OCI-LY7 (cell line): ENCODE measurements at regions not wholly inside any gene's neighbourhood (a gene's known extent, or its start where the extent isn't known, plus 50 kb on each side); places are given as distances from the start of the nearest gene placed in this dataset.

Experiments used
- EZH2phosphoT487 ChIP-seq: fragments of 200-600 bp; sonication (generic); IDR thresholded peaks from 2 replicates; pipeline ENCODE4 v1.6.1; 2018; ENCODE audit warnings: low read depth, borderline replicate concordance, mild to moderate bottlenecking, mixed run types, antibody characterized with exemption, low read length, moderate library complexity, mixed read lengths
- TF ChIP-seq, protein P1 (sequence below): fragments of 200-600 bp; sonication (generic); conservative IDR thresholded peaks from 2 replicates; pipeline ENCODE4 v1.5.1; 2014; ENCODE audit warnings: mild to moderate bottlenecking, antibody characterized with exemption, low read length, moderate library complexity, mixed read lengths

DNA sequence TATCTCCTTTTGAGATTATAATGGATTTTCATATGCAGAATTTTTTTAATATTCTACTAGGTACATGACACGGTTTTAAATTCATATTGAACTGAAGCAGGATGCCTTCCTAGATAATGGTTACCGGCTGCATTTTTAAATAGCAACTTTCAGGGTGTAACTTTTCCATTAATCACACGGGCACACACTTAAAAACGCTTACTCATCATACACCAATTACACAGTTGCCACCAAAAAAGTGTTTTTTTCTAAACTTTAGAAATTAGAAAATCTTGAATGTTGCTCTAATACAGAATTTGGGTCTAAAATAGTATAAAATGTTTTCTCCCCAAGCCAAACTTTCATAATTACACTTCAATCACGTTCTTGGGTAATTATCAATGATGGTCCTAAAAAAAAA lies 149.1 kb upstream of the RNF32 start:
- TF ChIP-seq, protein P1, sequence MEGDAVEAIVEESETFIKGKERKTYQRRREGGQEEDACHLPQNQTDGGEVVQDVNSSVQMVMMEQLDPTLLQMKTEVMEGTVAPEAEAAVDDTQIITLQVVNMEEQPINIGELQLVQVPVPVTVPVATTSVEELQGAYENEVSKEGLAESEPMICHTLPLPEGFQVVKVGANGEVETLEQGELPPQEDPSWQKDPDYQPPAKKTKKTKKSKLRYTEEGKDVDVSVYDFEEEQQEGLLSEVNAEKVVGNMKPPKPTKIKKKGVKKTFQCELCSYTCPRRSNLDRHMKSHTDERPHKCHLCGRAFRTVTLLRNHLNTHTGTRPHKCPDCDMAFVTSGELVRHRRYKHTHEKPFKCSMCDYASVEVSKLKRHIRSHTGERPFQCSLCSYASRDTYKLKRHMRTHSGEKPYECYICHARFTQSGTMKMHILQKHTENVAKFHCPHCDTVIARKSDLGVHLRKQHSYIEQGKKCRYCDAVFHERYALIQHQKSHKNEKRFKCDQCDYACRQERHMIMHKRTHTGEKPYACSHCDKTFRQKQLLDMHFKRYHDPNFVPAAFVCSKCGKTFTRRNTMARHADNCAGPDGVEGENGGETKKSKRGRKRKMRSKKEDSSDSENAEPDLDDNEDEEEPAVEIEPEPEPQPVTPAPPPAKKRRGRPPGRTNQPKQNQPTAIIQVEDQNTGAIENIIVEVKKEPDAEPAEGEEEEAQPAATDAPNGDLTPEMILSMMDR: no peak
- TF ChIP-seq EZH2phosphoT487: no peak
